SIG-M5 treated with dmso at 0.1 percent for 504 hours (cell line): ENCODE measurements at regions not wholly inside any gene's neighbourhood (a gene's known extent, or its start where the extent isn't known, plus 50 kb on each side); places are given as distances from the start of the nearest gene placed in this dataset.
"Not testable (repeated sequence)": the region's sequence is repeated elsewhere in the genome, so short reads cannot be mapped to it uniquely, and the experiment has no call there.

Source experiments
- DNase-seq: peaks from one replicate; lab custom pipeline; 2025; ENCODE audit not compliant: unreplicated experiment; lab: John Stamatoyannopoulos, UW

GRCh38 chr2:403682-404081 lies 115.8 kb upstream of the ALKAL2 start:
- DNase-seq, result no peak

DNA sequence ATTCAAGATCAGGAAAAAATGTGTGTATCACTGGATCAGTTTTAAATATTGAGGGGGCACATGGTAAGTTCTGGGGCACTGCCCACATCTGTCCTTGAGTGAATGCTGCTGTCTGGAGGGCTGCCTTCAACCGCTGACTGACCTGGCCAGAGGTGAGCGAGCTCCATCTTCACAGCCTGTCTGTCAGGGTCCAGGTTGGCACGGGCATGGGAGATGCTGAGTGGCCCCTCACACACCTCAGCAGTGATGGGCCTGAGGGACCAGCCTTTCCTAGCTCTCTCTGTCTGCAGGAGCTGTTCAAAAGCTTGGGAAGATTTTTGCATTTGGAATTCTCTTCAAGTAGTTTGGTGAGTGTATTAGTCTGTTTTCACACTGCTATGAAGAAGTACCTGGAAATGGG lies 114.8 kb upstream of the ALKAL2 start:
- DNase-seq, result no peak

DNA sequence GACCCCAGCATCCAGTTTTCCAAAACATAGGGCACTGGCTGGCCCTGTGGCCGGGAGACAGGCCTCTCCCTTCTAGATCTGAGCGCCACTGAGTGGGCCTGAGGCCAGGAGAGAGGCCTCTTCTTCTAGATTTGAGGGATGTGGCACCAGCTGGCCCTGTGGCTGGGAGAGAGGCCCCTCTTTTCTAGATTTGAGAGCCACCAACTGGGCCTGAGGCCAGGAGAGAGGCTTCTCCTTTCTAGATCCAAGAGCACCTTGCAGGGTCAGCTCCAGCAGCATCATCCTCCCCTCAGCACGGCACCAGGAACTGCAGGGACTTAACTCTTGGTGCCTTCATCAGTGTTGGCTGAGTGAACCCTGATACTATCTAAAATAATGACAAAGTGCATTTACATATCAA lies 114.3 kb upstream of the ALKAL2 start:
- DNase-seq, result no peak

GRCh38 chr2:401019-401679 lies 113.3 kb upstream of the ALKAL2 start:
- no peak for DNase-seq

DNA sequence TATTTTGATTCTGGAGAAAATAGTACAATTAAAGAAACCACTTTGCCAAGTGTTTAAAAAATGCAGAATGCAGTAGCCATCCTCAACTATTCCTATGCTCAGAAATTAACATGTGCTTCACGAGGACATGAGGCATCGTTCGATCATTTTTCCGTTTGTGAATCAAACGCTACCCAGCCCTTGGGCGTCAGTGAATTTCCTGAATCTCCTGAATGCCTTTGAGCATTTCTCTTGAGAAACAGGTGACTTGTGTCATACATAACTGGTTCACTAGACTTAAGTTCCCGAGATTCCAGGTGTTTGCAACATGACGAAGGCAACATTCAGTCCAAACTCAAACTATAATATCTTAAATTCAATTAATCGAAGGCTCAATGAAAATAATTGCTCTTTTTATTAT lies 110.0 kb upstream of the ALKAL2 start:
- DNase-seq, result no peak

- DNase-seq, result no peak
These were observed 109.6 kb upstream of the ALKAL2 start for GRCh38 chr2:397521-397920.

DNA sequence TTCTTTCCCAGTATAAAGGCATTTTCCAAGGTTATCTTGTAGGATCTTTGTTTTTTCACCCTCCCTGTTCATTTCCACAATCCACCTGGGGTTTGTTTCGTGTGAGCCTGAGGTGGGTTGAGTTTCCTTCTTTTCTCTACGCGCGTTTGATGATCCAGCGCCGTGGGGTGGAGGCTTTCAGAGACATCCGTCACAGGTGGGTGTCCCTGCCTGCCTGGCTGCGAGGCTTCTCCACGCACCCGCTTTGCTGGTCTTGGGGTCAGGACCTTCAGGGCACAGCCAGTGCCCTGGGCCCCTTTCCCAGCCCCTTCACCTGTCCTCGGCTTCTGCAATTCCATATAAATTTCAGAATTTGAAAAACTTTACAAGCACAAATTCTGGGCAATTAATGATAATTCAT lies 109.0 kb upstream of the ALKAL2 start:
- DNase-seq, result no peak

GRCh38 chr2:395886-396285 lies 108.0 kb upstream of the ALKAL2 start:
- no peak for DNase-seq

- peak; percentile 10 for DNase-seq
These were observed 106.1 kb upstream of the ALKAL2 start for GRCh38 chr2:393711-394696.

DNA sequence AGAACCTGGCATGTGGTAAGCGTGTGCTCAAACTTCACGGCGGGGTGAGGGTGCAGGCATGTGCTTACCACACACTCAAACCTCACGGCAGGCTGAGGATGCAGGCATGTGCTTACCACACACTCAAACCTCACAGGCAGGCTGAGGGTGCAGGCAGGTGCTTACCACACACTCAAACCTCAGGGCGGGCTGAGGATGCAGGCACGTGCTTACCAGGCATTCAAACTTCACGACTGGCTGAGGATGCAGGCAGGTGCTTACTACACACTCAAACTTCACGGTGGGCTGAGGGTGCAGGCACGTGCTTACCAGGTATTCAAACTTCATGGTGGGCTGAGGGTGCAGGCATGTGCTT lies 105.0 kb upstream of the ALKAL2 start:
- DNase-seq, result no peak

DNA sequence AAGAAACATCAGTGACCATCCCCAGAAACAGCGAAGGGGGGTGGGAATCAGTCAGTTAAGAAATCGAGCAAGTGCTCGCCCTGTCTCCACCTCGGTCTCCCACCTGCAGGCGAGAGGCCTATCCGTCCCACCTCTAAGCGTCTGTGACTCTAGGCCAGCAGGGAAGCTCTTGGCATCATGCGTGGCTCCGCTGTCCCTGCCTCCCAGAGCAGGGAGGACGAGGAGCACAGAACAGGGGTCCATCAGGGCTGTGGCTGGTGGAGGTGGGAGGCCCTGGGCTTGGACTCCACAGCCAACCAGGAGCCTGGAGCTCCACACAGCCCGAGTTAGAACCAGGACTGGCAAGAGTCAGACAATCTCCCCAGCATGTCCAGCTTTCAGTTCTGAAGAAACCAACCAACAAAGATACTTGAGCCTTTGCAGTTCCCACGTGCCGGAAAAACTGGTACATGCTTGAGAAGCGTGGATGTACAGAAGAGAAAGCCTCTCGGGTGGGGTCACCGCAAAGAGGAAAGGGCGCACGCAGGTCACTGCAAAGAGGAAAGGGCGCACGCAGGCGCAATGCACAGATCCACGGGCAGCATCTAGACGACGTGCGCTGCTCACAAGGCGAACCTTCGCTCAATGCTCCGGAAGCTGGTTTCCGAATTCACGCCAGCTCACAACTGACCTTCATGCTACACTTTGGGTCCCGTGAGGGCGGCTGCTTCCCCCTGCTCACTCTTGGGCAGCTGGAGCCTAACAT lies 104.5 kb upstream of the ALKAL2 start:
- DNase-seq, result no peak

GRCh38 chr2:391696-392095 lies 103.8 kb upstream of the ALKAL2 start:
- no peak for DNase-seq

GRCh38 chr2:390959-391358 lies 103.1 kb upstream of the ALKAL2 start:
- no peak for DNase-seq

DNA sequence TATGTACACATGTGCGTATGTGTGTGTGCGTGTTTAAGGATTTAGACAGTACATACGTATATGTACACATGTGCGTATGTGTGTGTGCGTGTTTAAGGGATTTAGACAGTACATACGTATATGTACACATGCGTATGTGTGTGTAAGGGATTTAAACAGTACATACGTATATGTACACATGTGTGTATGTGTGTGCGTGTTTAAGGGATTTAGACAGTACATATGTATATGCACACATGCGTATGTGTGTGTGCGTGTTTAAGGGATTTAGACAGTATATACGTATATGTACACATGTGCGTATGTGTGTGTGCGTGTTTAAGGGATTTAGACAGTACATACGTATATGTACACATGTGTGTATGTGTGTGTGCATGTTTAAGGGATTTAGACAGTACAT lies 102.1 kb upstream of the ALKAL2 start:
- not testable (repeated sequence) for DNase-seq

DNA sequence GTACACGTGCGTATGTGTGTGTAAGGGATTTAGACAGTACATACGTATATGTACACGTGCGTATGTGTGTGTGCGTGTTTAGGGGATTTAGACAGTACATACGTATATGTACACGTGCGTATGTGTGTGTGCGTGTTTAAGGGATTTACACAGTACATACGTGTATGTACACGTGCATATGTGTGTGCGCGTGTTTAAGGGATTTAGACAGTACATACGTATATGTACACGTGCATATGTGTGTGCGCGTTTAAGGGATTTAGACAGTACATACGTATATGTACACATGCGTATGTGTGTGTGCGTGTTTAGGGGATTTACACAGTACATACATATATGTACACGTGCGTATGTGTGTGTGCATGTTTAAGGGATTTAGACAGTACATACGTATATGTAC lies 100.9 kb upstream of the ALKAL2 start:
- DNase-seq, result not testable (repeated sequence)

- no peak for DNase-seq
These were observed 100.1 kb upstream of the ALKAL2 start for GRCh38 chr2:387980-388421.

- no peak for DNase-seq
These were observed 98.7 kb upstream of the ALKAL2 start for GRCh38 chr2:386406-387103.

- DNase-seq, result no peak
These were observed 97.9 kb upstream of the ALKAL2 start for GRCh38 chr2:385785-386184.

DNA sequence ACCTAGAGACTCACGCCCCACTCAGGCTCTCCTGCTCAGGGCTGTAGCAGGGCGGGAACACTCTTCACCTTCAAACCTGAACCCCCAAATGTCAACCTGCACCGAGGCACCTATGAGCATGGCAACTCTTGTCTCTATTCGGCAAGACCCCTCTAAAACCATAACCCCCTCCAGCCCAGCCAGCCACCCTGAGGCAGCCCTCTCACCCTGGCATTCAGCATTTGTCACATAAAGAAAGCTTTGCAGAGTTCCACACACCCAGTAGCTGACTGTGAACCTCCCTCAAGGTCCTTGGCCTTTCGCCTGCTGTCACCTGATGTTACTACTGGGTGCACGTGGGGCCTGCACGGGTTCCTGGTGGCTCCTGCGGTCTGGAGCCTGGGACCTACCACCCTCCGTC lies 97.2 kb upstream of the ALKAL2 start:
- DNase-seq, result no peak

- peak; percentile 2 for DNase-seq
These were observed 96.0 kb upstream of the ALKAL2 start for GRCh38 chr2:383888-384287.

DNA sequence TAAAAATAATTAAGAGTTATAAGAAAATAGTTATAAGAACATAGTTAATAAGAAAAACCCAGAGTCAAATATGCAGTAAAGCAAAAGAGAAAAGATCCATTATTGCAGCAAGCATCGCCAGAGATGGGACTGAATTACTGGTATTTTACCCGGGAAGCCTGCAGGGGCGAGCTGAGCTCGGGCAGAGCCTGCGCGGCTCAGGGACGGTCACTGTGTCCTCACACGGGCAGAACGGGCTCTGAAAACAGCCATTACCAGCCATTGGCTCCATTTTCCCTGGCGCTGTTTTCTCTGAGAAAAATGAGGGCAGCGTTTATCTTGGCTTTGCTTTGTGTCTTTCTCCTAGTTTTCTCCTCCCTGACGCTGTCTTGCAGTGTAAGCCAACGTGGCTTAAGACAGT lies 95.3 kb upstream of the ALKAL2 start:
- no peak for DNase-seq
